Kidney glomerular epithelial cell (primary cell): ENCODE measurements at regions not wholly inside any gene's neighbourhood (a gene's known extent, or its start where the extent isn't known, plus 50 kb on each side); places are given as distances from the start of the nearest gene placed in this dataset.

ENCODE experiments used
- DNase-seq: peaks from one replicate; lab custom pipeline; 2025; lab: John Stamatoyannopoulos, UW

- DNase-seq = no peak
Measured at GRCh38 chr22:49483281-49483870, 344.3 kb downstream of the BRD1 start.

- no peak for DNase-seq
Measured at GRCh38 chr22:49482811-49483210, 344.9 kb downstream of the BRD1 start.

GRCh38 chr22:49481659-49482399 is 345.8 kb downstream of the BRD1 start:
- DNase-seq = no peak

GRCh38 chr22:49480896-49481658 is 346.6 kb downstream of the BRD1 start:
- DNase-seq = no peak

GRCh38 chr22:49480331-49480730 is 347.3 kb downstream of the BRD1 start:
- DNase-seq = no peak

- no peak for DNase-seq
Measured at GRCh38 chr22:49479566-49479965, 348.1 kb downstream of the BRD1 start.

- DNase-seq = no peak
Measured at GRCh38 chr22:49476800-49477400, 350.8 kb downstream of the BRD1 start.

- DNase-seq = no peak
Measured at GRCh38 chr22:49476176-49476575, 351.5 kb downstream of the BRD1 start.

- DNase-seq = no peak
Measured at GRCh38 chr22:49475253-49475652, 352.4 kb downstream of the BRD1 start.

GRCh38 chr22:49473286-49473685 is 354.4 kb downstream of the BRD1 start:
- no peak for DNase-seq

- DNase-seq = no peak
Measured at GRCh38 chr22:49470741-49471503, 356.8 kb downstream of the BRD1 start.

GRCh38 chr22:49469896-49470740 is 357.6 kb downstream of the BRD1 start:
- DNase-seq = no peak

- DNase-seq = no peak
Measured at GRCh38 chr22:49468487-49469198, 359.0 kb downstream of the BRD1 start.

GRCh38 chr22:49466878-49467595 is 360.6 kb downstream of the BRD1 start:
- DNase-seq = no peak

- no peak for DNase-seq
Measured at GRCh38 chr22:49464037-49464436, 363.6 kb downstream of the BRD1 start.

- DNase-seq = no peak
Measured at GRCh38 chr22:49462795-49463194, 364.9 kb downstream of the BRD1 start.

- DNase-seq = no peak
Measured at GRCh38 chr22:49462291-49462690, 365.4 kb downstream of the BRD1 start.

- no peak for DNase-seq
Measured at GRCh38 chr22:49461674-49462073, 366.0 kb downstream of the BRD1 start.

GRCh38 chr22:49460592-49461281 is 366.9 kb downstream of the BRD1 start:
- DNase-seq = no peak
